NCI-H69 (cell line): ENCODE measurements at regions not wholly inside any gene's neighbourhood (a gene's known extent, or its start where the extent isn't known, plus 50 kb on each side); places are given as distances from the start of the nearest gene placed in this dataset.

Source experiments
- DNase-seq: peaks from one replicate; lab custom pipeline; 2025; lab: John Stamatoyannopoulos, UW

DNA sequence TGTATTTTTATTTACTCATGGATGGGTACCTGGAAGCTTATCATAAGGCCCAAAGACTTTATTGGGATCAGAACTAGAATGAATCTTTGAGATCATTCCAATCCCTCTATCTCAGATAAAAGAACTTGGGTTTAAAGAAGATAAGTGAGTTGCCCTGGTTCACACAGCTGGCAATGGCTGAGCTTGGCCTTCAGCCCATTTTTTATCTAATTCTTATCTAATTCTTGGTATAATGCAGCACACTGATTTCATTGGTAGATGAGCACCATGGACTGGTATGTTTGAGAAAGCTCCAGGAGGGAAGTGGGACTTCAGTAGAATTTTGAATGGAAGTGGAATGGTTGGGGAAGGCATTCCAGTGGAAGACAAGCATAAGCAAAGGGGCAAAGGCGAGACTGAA, 558.9 kb downstream of the REEP3 start:
- no peak for DNase-seq

DNA sequence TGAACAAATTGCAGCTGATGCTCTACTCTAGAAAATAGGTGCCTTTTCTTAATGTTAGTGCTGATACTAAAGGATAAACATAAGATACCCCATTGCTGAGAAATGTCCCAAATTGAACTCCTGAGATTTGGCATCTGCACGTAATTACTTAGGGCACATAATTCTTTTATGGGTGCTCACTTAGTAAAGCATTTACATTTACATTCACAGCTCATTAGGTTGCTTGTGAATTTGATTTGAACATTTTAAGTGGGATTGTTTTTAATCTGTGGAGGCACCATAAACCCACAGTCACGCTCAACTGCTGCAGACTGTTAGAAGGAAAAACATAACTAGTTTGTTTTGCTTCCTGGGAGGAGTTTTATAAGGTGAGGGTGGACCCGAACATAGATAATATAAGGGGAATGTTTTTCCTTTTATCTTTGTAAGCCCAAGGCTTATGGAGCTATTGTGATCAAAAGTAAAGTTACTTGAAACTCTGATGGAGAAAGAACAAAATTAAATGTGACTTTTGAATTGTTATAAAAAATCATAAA, 560.8 kb downstream of the REEP3 start:
- DNase-seq = no peak

DNA sequence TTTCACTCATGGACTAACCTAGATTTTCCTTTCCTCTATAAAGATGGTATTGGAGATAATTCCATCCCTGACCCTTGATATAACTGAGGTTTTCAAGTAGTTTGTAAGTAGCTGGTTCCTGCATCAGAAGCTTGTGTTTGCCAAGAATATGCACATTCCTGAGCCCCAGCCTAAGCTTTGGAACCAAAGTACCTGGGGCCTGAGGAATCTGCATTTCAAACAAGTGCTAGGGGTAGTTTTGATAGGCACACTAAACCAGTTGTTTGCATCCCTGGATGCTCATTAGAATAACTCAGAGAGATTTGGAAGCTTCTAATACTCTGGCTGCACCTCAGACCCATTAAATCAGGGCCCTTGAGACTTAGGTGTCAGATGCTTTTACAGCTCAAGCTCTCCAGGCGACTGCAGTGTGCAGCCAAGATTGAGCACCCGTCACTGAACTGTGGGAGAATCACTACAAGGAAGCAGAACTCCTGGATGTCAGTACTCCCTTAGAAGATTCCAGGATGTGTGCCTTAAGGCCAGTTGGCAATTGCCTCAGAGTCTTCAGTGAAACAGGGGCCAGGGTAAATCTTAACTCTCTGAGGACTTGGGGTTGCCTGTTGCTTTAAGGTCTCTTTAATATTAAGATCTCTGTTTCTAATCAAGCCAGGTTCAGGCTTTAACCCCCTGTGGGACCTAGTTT, 565.0 kb downstream of the REEP3 start:
- no peak for DNase-seq

DNA sequence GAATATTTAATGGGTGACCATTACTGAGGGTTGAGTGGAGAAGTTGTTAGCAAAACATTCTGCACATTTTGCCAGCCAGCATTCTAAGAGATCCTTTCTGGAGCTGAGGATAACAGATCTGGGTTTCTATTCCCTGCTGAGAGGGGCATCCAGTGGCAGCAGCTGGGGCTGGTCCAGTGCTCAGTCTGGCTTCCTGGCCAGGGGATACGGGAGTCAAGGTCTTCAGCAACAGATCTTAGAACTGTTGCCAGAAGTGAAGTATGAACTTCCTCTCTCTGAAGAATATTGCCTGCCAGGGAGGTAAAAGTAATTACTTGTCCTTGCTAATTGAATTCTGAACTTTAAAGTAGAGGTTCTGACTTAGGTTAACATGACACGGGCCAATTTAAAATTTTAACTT, 568.4 kb downstream of the REEP3 start:
- DNase-seq = no peak

DNA sequence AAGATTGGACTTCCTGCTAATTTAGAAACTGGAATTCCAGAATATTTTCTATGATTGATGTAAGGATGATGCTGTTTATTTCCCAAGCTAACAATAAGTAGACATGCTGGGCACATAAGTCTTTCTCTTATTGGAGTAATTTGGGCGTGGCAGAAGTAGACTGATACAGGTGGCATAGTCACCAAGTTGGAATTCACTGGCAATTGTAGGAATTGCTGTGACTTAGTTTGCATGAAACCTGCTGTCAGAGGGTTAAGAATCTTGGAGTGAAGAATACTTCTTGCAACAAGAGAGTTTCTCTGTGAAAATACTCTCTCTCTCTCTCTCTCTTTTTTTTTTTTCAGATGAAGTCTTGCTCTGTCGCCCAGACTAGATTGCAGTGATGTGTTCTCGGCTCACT, 569.7 kb downstream of the REEP3 start:
- DNase-seq = no peak

DNA sequence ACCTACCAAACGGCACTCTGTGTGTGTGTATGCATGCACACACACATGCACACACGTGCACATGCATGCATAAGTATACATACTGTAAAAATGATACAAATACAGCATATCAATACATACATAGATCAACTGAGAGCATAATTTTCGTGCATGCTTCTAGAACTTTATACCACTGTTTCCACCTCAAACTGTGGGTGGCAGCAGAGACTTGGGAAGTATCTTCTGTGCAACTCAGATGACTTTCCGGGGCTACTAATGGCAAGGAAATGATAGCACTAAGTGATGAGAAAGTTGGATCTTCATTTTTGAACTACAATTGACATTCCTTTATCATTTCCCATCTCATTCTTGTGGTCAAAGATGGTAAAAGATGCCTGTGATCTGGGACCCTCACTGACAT, 570.7 kb downstream of the REEP3 start:
- peak; percentile 5 for DNase-seq

DNA sequence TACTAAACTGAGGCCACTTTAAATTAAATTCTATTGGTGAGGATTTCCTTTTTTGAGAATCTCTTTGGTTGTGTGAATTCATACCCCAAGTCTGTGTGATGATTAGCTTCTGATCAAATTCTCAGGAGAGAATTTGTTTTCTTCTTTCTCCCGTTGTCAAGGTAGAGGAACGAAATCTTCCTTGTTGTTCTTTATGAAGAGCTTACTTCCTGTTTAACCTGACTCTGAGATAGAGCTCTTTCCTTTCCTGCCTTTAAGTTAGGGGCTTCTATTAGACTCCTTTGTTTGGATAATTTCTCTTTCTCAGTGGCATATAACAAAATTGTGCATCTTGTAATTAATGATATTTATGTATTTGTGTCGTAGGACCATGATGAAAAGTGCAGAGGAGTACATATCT, 572.1 kb downstream of the REEP3 start:
- DNase-seq = no peak

DNA sequence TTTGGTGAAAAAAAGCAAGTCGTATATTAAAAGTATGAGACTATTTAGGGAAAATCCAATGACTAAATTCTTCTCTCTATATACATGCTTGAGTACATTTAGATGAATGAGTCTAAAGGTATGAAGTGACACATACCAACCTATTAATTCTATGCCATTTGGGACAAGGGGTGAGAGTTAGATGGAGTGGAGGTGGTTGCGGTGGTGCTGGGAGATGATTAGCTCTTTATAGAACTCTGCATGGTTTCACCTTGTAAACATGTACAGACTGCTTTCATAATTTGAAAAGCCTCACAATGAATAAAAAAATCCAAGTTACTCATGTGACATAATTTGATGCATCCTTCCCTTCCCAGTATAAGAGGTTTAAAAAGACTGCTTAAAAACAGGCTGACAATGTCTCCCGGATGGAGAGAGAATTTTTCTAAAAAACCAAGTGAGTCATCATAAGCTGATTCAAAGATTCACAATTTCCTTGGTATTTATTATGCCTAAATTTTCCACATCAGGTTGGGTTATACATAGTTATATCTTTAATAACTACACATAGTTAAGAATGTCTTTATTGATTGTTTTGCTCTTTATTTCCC, 572.8 kb downstream of the REEP3 start:
- DNase-seq = no peak

DNA sequence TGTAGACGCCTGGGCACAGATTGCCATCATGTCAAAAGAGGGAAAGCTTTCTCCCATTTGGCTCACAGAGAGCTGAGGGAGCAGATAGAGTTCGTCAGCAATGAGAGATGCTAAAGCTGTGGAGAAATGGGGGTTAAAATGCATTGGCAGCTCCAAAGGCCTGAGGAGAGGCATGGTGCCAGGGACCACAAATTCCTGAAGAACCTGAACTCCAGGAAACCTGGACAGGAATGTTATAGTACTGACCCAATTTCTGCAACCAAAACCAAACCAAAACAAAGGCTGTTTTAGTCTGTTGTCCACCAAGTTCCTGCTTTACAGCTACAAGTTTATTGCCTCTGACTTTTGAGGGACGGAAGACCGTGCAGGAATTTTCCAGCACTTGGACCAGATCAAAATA, 575.7 kb downstream of the REEP3 start:
- DNase-seq = no peak

DNA sequence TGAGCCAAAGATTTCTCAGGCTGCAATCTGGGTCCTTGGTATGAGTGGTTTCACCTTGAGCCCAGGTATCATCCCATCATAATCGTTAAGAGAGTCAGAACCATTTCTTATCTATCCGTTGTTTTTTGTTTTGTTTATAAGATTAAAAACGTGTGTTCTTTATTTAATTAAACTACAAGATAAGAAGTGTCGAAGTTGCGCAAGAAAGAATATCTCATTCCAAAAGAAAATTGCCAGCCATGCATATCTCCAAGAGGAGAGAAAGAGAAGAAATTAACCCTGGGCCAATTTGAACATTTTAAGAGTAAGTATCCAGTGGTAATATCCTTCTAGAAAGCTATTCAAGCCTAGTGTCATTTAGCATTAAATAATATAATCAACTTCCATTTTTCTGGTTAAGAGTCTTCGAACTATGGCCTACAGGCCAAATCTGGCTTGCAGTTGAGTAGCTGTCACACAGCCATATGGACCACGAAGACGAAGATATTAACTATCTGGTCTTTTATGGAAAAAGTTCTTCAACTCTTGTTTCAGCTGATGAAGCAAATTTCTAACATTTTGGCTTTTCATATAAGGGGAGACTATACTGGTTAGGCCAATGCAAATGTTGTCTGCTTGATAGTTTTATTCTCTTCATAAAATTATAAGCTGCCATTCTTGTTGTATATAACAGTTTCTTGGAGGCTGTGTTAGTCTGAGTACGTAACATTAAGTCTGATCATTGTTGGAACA, 576.4 kb downstream of the REEP3 start:
- DNase-seq = no peak

DNA sequence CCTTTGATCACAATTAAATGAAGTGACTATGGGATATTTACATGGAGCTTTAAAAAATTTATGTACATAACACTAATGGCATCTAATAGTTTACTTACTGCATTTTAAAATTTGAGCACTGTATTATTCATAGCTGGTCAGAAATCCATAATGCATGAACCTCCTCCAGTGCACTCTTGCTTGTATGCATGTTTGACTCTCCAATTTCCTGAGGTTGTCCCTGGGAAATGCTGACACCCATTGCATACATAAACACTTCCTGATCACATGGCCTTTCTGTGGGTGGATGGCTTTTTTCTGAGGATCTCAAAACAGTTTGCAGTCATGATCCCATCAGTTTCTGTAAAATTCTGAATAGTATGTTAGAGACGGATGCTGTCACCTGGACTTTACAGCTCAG, 577.8 kb downstream of the REEP3 start:
- DNase-seq = no peak

DNA sequence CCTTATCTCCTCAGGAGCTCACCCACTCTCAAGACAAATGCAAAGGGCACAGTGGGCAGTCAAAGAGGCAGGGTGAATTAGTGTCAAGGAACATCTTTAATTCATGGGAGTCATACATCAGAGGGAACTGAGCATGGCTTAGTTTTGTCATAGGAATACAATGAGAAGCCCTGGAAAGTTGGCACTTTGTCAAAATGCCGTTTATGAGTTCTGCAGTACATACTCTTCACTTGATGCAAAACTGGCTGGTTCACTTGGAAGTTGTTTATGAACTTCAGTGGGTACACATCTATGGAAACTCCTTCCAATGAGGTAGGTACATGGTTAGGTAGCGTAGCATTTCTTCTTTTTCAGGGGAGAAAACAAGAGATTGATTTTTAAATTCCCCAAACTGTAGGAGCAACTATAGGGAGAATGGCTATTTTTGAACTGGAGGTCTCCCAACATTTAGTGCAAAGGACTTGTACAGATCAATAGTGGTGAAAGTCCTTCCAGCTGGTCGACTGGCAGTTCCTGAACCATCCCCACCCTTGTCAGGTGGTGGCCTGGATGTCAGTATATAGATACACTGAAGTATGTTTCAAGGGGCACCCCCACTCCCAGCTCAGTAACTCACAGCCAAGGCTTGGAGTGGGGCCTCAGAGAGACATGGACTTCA, 580.5 kb downstream of the REEP3 start:
- no peak for DNase-seq

DNA sequence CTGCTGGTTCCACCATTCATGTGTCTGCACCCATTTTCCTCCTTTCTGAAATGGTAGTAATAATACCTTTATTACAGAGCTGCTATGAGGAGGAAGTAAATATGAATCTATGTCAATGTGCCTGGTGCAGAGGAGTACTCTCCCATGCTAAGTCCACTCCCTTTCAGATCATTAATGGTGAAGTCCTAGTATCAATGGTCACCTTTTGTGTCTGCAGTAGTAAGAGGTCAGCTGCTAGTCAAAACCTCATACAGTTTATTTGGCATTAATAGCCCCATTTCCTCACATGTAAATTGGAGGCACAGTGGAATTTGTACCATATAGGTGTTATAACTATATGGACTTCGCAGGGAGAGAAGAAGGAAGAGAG, 581.0 kb downstream of the REEP3 start:
- DNase-seq = no peak

DNA sequence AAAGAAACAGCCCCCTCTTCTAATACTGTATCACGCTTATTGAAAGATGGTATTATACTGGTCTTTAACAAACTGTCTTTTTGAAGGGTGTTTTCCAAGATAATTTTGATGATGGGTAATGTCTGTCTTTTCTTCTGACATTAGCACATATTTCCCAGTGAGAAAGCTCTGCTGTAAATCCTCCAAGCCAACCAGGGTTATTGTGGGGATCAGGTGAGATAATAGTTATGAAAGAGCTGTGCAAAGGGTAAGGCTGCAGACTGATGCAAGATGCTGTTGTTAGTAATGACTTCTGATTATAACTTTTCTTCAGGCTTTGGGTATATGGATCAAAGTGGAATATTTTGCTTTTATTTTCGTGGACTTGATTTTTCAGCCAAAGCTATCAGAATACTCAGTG, 581.7 kb downstream of the REEP3 start:
- DNase-seq = no peak

DNA sequence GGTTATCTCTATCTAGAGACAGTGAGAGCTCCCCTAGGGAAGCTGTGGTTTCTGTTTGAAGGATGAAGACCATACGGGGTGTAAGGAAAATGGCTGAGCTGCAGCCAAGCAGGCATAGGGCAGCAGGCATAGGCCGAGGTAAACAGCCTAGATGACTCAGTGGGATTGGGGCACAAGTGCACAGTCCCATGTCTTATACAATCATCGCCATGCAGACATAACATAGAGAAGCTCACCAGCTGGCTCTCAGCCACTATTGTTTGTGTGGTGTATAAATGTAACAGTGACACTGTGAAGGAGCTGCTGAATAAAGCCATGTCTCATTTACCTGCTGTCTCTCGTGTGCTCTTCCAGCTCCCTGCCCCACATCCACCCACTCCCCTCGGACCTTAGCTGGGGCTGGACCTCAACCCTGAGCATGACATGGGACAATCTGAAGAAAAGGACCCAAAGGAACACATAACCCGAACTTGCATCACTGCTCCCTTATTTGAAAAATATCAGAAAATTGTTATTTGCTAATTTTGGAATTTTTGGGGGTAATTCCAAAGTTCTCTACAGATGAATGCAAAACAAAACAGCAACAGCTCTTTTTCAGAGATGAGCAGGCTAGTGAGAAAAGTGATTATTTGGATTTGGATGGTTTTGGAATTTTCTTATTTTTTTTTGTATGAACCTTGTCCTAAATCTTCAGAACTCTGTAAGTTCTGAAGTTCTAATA, 582.7 kb downstream of the REEP3 start:
- DNase-seq = no peak

DNA sequence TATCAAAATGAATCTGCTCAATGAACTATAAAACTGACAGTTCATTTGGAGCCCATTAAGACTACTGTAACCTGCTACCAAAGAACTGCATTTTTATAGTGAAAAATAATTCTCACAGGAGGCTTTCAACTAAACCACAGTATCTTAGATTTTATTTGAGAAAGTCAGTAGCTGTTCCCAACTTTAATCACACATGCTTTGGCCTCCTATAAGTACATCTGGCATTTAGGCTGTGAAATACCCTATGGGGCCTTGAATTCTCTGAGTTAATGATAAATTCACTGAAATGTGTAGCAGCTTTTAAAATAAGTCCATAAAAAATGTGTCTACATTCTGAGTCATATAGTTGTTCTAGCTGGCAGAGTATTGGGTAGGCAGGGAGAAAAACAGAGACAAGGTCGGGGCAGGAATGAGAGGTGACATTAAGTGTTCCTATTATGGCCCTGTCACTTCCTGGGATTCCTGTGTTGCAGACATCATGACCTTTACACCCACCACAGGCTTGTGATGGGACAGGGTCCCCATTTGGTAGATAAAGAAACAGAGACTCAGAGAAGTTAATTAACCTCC, 588.8 kb downstream of the REEP3 start:
- DNase-seq = no peak

DNA sequence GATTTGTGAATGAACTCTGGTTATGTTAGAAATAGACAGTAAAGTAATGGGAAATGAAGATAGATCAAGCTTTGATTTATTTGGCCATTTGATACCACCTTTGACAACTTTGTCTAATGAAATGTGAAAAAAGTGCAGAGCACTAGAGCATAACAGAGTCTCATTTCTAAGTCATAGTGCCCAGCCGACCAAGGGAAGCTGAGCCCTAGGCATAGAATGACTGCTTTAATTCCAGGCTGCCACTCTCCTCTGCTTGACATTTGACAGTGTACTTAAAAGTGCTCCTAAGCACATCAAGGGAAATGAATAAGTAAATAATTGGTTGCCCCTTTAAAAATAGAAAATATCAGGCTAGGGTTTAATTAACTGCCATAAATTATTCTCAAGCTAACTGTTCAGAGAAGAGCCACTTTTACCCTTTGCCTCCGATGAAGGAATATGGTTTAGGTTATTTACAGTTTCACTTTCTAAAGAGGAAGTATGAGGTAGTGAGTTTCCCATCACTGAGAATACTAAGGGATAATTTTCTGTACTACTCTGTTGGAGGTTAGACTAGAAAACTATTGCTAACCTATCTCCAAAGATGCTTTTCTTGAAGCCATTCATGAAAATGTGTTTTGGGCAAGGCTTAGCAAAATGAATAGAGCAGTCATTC, 591.6 kb downstream of the REEP3 start:
- DNase-seq = no peak

DNA sequence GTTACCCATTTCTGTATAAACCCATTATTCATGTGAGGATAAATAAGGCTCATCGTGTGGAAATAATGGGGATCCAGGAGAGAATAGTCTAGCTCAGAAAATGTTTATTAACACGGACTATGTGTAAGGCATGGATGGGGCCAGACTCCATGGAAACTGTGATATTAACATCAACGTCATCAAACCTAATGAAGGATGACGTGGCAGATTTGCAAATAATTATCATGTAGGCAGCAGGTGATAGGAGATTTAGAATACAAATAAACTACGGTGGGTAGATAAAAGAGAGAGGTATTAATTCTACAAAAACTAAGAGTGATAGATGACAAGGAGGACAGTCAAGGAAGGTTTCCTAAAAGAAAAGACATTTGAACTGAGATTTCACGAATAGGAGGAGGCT, 592.2 kb downstream of the REEP3 start:
- DNase-seq = no peak

DNA sequence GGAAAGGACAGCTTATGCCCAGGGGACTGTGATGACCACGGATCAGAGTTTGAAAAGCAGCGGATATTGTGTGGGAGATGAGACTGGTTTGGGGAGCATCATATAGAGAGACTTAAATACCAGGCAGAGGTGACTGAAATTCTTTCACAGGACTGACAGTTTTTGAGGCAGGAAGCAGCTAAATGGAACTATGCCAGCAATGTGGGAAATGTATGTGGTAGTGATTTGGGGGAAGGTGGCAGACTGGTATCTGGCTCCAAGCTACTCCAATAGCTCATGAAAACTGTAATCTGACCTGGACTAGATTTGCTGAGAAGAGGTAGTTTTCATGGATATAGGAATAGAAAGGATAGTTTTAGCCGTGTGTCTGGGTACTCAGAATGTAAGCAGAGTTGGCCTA, 592.6 kb downstream of the REEP3 start:
- DNase-seq = no peak

DNA sequence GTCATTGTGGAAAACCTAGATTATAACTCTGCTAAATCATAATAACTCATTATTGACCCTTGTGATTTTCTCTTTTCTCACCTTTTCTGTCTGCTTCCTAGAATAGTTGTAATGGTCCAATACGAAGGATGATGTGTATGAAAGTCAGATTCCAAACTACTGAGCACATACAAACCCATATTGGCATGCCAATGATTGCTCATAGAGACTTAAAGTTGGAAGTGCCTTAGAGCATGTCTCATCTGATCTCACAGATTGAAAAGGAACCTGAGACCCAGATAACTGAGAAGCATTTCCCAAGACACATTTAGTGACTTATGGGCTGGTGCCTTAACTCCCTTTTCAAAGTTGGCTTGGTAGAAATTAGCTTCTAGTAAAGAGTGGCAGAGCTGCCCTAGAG, 594.3 kb downstream of the REEP3 start:
- DNase-seq = no peak

DNA sequence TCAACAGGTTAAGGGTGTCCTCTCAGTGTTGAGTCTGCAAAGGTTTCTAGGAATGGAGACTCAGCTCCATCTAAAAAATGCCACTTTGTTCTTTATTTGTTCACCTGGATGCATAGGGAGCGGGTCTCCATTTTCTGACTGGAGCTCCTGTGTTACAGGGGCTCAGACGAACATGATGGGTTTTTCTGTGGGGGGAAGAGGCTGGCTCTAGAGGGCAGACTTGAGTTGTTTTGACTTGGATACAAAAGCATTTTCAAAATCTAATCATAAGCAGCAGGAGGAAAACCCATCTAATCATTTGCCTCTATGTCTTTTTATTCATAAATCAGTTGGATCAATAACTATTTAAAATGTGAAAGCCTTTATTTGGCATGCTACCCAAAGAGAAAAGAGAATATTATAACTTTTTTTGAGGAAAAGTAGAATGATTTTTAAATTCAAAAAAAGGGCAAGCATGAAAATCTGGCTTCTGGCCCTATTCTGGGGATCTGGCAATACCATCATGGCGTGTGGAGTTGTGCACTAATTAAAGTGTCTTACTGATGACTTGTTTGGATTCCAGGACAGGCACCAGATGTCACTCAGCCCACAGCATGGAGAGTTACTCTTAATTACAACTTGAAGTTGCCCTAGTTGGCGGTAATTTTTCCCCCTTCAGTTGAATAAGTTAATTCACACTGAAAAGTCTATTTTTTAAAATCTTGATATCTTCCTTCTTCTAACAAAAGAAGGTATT, 594.9 kb downstream of the REEP3 start:
- DNase-seq = peak; percentile 3
